ENCODE measurements at regions not wholly inside any gene's neighbourhood (a gene's known extent, or its start where the extent isn't known, plus 50 kb on each side); places are given as distances from the start of the nearest gene placed in this dataset.

DNA sequence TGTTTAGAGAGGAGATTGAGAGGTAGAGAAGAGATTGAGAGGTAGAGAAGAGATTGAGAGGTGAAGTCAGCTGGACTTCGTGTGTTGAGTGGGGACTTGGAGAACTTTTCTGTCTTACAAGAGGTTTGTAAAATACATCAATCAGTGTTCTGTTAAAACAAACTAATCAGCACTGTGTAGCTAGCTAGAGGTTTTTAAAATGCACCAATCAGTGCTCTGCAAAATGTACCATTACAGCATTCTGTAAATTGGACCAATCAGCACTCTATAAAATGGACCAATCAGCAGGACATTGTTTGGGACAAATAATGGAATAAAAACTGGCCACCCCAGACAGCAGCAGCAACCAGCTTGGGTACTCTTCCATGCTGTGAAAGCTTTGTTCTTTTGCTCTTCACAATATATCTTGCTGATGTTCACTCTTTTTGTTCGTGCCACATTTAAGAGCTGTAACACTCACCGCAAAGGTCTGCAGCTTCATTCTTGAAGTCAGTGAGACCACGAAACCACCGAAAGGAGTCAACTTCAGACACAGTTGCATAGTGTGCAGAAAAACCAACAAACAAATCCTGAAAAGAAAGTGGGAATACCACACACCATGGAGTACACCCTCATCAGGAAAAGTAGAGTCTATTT is 366.9 kb upstream of the HSFY2 start:
- no peak for DNase-seq

- no peak for DNase-seq
Observed at GRCh38 chrY:19134426-19134825, 360.9 kb upstream of the HSFY2 start.

- no peak for DNase-seq
Observed at GRCh38 chrY:19130569-19131358, 357.2 kb upstream of the HSFY2 start.

GRCh38 chrY:19126889-19127288 is 353.4 kb upstream of the HSFY2 start:
- DNase-seq, result no peak

GRCh38 chrY:19124609-19125008 is 351.1 kb upstream of the HSFY2 start:
- DNase-seq, result no peak

DNA sequence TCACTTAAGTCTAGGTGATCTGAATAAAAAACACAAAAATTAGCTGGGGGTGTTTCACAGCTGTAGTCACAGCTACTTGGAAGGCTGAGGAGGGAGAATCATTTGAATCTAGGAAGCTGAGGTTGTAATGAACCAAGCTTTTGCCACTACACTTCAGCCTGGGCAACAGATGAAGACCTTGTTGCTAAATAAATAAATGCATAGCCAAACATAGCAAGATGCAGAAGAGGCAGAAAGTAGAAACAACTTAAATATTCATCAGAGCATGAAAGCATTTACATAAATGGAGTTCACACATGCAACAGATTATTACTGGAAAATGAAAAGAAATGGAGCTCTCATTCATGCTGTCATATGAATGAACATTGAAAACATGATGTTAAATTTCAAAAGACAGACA is 348.9 kb upstream of the HSFY2 start:
- DNase-seq, result no peak

- no peak for DNase-seq
Observed at GRCh38 chrY:19098349-19098748, 324.8 kb upstream of the HSFY2 start.

DNA sequence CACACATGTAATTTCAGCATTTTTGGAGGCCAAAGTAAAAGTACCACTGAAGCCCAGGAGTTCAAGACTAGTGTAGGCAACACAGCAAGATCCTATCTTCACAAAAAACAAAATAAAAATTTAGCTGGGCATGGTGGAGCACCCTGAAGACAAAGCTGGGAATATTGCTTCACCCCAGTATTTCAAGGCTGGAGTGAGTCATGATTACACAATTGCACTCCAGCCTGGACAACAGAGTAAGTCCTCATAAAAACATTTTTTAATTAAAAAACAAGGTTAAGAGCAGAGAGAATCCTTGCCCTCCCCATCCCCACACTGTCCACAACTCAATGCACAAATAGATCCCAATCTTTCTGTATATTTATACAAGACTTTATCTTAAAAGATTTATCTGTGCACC is 321.9 kb upstream of the HSFY2 start:
- no peak for DNase-seq

- DNase-seq, result no peak
Observed at GRCh38 chrY:19083006-19083405, 309.5 kb upstream of the HSFY2 start.

DNA sequence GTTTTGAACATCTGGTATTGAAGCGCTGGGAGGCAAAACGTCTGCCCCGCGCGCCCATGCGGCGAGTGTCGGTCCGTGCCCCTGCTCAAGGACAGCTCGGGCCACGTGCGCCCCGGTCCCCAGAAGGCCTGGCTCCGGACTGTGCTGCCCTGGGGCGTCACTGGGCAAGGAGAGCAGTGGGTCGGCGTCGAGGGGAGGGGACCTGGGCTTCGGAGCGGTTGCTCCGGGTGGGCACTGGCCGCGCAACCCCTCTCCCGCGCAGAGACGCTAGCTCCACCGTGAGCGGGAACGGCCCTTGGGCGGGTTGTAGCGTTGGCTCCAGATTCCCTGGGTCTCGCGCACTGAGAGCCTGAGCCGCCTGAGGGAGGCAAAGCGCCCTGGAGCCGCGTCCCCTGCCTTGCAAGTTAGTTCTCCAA is 304.2 kb upstream of the HSFY2 start:
- no peak for DNase-seq

- no peak for DNase-seq
Observed at GRCh38 chrY:19076846-19077697, 303.5 kb upstream of the HSFY2 start.

GRCh38 chrY:19075471-19076253 is 302.1 kb upstream of the HSFY2 start:
- peak in 1 of 2 experiments; percentile 37 for DNase-seq

- no peak for DNase-seq
Observed at GRCh38 chrY:19067435-19067834, 293.9 kb upstream of the HSFY2 start.

DNA sequence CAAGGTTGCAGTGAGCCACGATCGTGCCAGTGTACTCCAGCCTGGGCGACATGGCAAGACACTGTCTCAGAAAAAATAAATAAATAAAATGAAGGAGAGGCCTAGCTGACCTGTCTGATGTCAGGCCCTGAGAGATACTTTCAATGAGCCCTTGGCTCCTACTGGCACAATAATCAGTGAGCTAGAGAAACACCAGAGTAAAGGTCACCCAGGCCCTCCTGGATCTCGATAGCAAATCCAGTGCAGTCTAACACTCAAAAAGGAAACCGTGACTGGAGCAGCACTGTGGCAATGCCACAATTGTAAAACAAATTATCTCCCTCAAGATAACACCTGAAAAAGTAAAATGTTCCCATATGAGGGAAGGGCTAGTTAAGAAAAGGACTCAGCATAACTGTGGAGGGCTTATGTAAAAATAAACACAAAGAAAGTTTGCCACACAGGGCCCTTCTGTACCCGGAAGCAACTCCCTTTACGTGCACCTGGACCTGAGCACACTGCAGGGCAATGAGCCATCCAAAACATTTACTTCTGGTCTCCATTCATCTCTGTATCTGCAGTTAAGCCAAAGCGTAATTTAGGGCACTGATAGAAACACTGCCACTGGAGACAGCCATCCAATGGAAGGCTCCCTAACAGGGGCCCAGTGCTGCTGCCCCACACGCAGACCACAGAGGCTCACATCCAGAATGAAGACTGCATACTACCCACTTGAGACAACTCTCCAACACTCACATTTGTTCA is 293.1 kb upstream of the HSFY2 start:
- DNase-seq, result no peak

DNA sequence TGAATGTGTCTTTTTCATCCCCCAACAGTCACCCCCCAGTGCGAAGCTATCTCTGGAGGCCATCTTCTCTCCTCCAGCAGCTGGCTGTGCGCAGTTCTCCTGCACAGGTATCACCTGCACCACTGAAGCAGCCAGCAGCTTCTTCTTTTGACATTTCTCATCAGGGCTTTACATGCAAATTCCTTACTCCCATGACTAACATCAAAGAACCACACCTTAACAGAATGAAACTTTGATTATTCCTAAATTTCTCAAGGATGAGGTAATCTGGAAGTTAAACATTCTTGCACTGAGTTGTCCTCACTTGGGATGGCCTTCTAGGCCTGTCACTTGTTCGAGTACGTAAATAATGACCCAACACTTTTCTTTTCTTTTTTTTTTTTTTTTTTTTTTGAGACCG is 291.6 kb upstream of the HSFY2 start:
- no peak for DNase-seq

GRCh38 chrY:19059733-19060132 is 286.2 kb upstream of the HSFY2 start:
- no peak for DNase-seq

GRCh38 chrY:19058831-19059370 is 285.4 kb upstream of the HSFY2 start:
- no peak for DNase-seq

DNA sequence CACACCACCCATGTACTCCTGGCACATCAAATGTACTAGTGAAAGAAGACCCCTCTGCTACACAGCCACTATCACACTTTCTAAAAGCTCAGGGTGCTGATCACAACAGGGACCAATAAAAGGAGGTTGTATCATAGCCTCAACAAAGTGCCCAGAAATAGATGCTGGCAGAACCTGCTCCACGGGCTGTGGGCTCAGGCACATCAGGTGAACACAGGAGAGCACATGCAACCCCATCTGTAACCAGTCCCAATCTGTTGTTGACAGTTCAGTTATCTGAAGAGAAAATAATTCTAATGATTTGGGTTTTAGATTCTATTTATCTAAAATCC is 282.6 kb upstream of the HSFY2 start:
- DNase-seq, result no peak

- DNase-seq, result no peak
Observed at GRCh38 chrY:19055232-19056137, 281.9 kb upstream of the HSFY2 start.

DNA sequence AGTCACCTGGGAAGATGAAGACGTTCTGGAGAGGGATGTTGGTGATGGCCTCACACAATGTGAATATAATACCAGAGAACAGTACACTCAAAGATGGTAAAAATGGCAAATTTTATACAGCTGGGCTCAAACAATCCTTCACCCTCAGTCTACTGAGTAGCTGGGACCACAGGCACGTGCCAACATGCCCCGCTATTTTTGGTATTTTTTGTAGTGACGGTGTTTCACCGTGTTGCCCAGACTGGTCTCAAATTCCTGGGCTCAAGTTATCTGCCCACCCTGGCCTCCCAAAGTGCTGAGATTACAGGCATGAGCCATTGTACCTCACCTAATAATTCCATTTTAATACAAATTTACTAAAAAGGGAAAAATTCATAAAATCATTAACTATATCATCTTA is 280.3 kb upstream of the HSFY2 start:
- no peak for DNase-seq

DNA sequence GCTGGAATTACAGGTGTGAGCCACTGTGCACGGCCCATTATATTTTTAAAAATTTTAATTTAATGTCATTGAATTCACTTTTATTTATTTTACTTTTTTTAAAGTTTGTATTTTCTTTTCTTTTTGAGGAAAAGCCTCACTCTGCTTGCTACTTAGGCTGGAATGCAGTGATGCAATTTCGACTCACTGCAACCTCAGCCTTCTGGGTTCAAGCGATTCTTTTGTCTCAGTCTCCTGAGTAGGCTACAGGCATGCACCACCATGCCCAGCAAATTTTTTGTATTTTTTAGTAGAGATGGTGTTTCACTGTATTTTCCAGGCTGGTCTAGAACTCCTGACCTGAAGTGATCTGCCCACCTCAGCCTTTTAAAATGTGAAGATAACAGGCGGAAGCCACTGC is 277.5 kb upstream of the HSFY2 start:
- no peak for DNase-seq
